ENCODE measurements at regions not wholly inside any gene's neighbourhood (a gene's known extent, or its start where the extent isn't known, plus 50 kb on each side); places are given as distances from the start of the nearest gene placed in this dataset.

DNA sequence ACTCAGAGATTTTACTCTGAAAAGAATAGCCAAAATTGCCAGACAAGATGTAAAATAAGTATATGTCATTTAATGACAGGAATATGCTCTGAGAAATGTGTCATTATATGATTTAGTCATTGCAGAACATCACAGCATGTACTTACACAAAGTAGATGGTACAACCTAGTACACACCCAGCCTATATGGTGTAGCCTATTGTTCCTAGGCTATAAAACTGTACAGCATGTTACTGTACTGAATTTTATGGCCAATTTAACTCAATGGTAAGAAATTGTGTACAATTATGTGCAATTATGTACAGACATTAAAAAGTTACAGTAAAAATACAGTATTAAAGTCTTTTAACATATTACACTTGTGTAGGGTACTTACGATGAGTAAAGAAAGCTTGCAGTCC, 311.9 kb upstream of the EPHA7 start:
- no peak overlapping the region for H3K27ac ChIP-seq (ENCODE audit: low read depth, low read length)
- no peaks in the 10 kb centered on the region for H3K9me2 ChIP-seq (ENCODE audit: insufficient read depth)
- no peaks in the 10 kb centered on the region for H3K36me3 ChIP-seq (ENCODE audit: control insufficient read depth in 1 of 2, insufficient read depth in 2 of 2, low read length in 2 of 2)
- H3K4me3 ChIP-seq (replicated peaks in 1 of 2; ENCODE audit: low read depth in 1 of 2, low read length in 2 of 2), result no peak overlapping the region
- ATAC-seq, result no peak
- no peaks in the 10 kb centered on the region for H4K20me1 ChIP-seq (ENCODE audit: insufficient read depth)
- ChIA-PET CTCF (no interaction called here), POLR2A (no interaction called here), RAD21 (ENCODE audit: low non-redundant PET in 1 of 2, low total read pairs in 2 of 2, uncharacterized antibody in 2 of 2, unreplicated experiment in 2 of 2) (no interaction called here)
- DNase-seq (ENCODE audit: low read depth, low spot score), result no peak
- H3K4me1 ChIP-seq (ENCODE audit: control insufficient read depth in 1 of 2, insufficient read depth in 2 of 2, low read length in 2 of 2), result no peaks in the 10 kb centered on the region
- TF ChIP-seq POLR2A (IDR thresholded peaks at IDR 0.05; ENCODE audit: borderline replicate concordance, extremely low read depth, insufficient read depth, insufficient read length) (no peak), FOSL1 (IDR thresholded peaks at IDR 0.05; ENCODE audit: low read depth) (no peak), ELF1 (IDR thresholded peaks at IDR 0.05; ENCODE audit: borderline replicate concordance, low read depth) (no peak), SIN3A (IDR thresholded peaks at IDR 0.05; ENCODE audit: low read depth) (no peak), TCF7L2 (IDR thresholded peaks at IDR 0.05; ENCODE audit: borderline replicate concordance, extremely low read depth, insufficient read depth, insufficient read length) (no peak), CEBPB (IDR thresholded peaks at IDR 0.05; ENCODE audit: low read depth) (no peak), ZNF274 (IDR thresholded peaks at IDR 0.05; ENCODE audit: low read depth, low read length) (no peak), SRF (IDR thresholded peaks at IDR 0.05; ENCODE audit: low read depth) (no peak), EGR1 (IDR thresholded peaks at IDR 0.05; ENCODE audit: low read depth) (no peak), EZH2phosphoT487 (IDR thresholded peaks at IDR 0.05; ENCODE audit: borderline replicate concordance) (no peak), CTCF (IDR thresholded peaks at IDR 0.05 in 2 of 3, conservative IDR thresholded peaks at IDR 0.05 in 1 of 3; ENCODE audit: borderline replicate concordance in 1 of 3, insufficient read depth in 1 of 3, low read depth in 2 of 3, low read length in 2 of 3) (no peak), RAD21 (IDR thresholded peaks at IDR 0.05; ENCODE audit: low read depth) (no peak), SP1 (IDR thresholded peaks at IDR 0.05; ENCODE audit: low read depth) (no peak)
- TF ChIP-seq, protein P1, sequence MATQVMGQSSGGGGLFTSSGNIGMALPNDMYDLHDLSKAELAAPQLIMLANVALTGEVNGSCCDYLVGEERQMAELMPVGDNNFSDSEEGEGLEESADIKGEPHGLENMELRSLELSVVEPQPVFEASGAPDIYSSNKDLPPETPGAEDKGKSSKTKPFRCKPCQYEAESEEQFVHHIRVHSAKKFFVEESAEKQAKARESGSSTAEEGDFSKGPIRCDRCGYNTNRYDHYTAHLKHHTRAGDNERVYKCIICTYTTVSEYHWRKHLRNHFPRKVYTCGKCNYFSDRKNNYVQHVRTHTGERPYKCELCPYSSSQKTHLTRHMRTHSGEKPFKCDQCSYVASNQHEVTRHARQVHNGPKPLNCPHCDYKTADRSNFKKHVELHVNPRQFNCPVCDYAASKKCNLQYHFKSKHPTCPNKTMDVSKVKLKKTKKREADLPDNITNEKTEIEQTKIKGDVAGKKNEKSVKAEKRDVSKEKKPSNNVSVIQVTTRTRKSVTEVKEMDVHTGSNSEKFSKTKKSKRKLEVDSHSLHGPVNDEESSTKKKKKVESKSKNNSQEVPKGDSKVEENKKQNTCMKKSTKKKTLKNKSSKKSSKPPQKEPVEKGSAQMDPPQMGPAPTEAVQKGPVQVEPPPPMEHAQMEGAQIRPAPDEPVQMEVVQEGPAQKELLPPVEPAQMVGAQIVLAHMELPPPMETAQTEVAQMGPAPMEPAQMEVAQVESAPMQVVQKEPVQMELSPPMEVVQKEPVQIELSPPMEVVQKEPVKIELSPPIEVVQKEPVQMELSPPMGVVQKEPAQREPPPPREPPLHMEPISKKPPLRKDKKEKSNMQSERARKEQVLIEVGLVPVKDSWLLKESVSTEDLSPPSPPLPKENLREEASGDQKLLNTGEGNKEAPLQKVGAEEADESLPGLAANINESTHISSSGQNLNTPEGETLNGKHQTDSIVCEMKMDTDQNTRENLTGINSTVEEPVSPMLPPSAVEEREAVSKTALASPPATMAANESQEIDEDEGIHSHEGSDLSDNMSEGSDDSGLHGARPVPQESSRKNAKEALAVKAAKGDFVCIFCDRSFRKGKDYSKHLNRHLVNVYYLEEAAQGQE (IDR thresholded peaks at IDR 0.05; ENCODE audit: low read depth), result no peak
- TF ChIP-seq, protein P2, sequence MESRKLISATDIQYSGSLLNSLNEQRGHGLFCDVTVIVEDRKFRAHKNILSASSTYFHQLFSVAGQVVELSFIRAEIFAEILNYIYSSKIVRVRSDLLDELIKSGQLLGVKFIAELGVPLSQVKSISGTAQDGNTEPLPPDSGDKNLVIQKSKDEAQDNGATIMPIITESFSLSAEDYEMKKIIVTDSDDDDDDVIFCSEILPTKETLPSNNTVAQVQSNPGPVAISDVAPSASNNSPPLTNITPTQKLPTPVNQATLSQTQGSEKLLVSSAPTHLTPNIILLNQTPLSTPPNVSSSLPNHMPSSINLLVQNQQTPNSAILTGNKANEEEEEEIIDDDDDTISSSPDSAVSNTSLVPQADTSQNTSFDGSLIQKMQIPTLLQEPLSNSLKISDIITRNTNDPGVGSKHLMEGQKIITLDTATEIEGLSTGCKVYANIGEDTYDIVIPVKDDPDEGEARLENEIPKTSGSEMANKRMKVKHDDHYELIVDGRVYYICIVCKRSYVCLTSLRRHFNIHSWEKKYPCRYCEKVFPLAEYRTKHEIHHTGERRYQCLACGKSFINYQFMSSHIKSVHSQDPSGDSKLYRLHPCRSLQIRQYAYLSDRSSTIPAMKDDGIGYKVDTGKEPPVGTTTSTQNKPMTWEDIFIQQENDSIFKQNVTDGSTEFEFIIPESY (IDR thresholded peaks at IDR 0.05; ENCODE audit: extremely low read depth, insufficient replicate concordance, low read length), result no peak
- TF ChIP-seq, protein P3, sequence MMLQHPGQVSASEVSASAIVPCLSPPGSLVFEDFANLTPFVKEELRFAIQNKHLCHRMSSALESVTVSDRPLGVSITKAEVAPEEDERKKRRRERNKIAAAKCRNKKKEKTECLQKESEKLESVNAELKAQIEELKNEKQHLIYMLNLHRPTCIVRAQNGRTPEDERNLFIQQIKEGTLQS (IDR thresholded peaks at IDR 0.05), result no peak
- intact Hi-C loops (cut with micrococcal nuclease), result no loop called here
- BruUV-seq (replicated peaks), result no TSS peak
- no peak overlapping the region for H3K9ac ChIP-seq (ENCODE audit: low read length)
- H3K4me2 ChIP-seq (ENCODE audit: low read length), result no peak overlapping the region
- H3K27me3 ChIP-seq (ENCODE audit: insufficient read depth, low read length), result no peaks in the 10 kb centered on the region
- H2AFZ ChIP-seq (ENCODE audit: low read depth, low read length, poor library complexity, severe bottlenecking), result no peak overlapping the region
- H3K9me3 ChIP-seq (ENCODE audit: control insufficient read depth in 1 of 2, insufficient read depth in 1 of 2, low read depth in 1 of 2, low read length in 2 of 2), result peaks cover 4% of the 10 kb centered on the region in 2 experiments; a peak in 2 of 4 replicates
- H3K79me2 ChIP-seq (ENCODE audit: insufficient read depth, low read length), result no peaks in the 10 kb centered on the region

Measured in HCT116 (cell line).